Keratinocyte (primary cell): ENCODE measurements at regions not wholly inside any gene's neighbourhood (a gene's known extent, or its start where the extent isn't known, plus 50 kb on each side); places are given as distances from the start of the nearest gene placed in this dataset.

Experiments
- DNase-seq: peaks from one replicate; pipeline ENCODE4 v3.0.0-alpha.2; 2011; ENCODE audit warnings: low read depth, missing footprints, low spot score
- FAIRE-seq: peaks from 2 replicates; lab custom pipeline; 2011; peaks lifted over from hg19 to GRCh38; lab: Jason Lieb, UNC
- H2AFZ ChIP-seq: 2 replicates; pipeline ENCODE4 v1.6.0; 2012; ENCODE audit warnings: low read length, control low read depth, inconsistent platforms; ENCODE audit not compliant: control insufficient read depth
- H3K27ac ChIP-seq: 2 replicates; pipeline ENCODE4 v1.5.1; 2011; ENCODE audit warnings: low read length; ENCODE audit not compliant: control insufficient read depth, insufficient read depth
- H3K27me3 ChIP-seq: 3 replicates; pipeline ENCODE4 v1.6.0; 2011; ENCODE audit warnings: low read length; ENCODE audit not compliant: control insufficient read depth, insufficient read depth; ENCODE audit errors: extremely low read depth
- H3K36me3 ChIP-seq, 2 experiments: 2 replicates in 1 of 2; 3 replicates in 1 of 2; pipeline ENCODE4 v1.5.1; 2011; ENCODE audit warnings: low read length in 2 of 2, mild to moderate bottlenecking in 1 of 2; ENCODE audit not compliant: control insufficient read depth in 2 of 2, insufficient read depth in 2 of 2; ENCODE audit errors: extremely low read depth in 1 of 2
- H3K4me1 ChIP-seq: 3 replicates; pipeline ENCODE4 v1.5.1; 2011; ENCODE audit warnings: low read length; ENCODE audit not compliant: control insufficient read depth, insufficient read depth; ENCODE audit errors: extremely low read depth
- H3K4me2 ChIP-seq: 3 replicates; pipeline ENCODE4 v1.6.0; 2011; ENCODE audit warnings: low read depth, low read length; ENCODE audit not compliant: control insufficient read depth, insufficient read depth; ENCODE audit errors: extremely low read depth
- H3K4me3 ChIP-seq, 3 experiments: fragments of 200-600 bp in 1 of 3; sonication (generic) in 1 of 3; 2 replicates in 2 of 3; 3 replicates in 1 of 3; pipeline ENCODE4 v1.5.1; 2011 to 2016; ENCODE audit warnings: low read length in 3 of 3, mild to moderate bottlenecking in 3 of 3, control low read depth in 2 of 3, inconsistent platforms in 1 of 3, low read depth in 1 of 3, mixed read lengths in 1 of 3, mixed run types in 1 of 3, moderate library complexity in 1 of 3; ENCODE audit not compliant: control insufficient read depth in 2 of 3, insufficient read depth in 2 of 3; ENCODE audit errors: extremely low read depth in 1 of 3
- H3K79me2 ChIP-seq: 2 replicates; pipeline ENCODE4 v1.6.0; 2012; ENCODE audit warnings: low read length; ENCODE audit not compliant: control insufficient read depth, insufficient read depth
- H3K9ac ChIP-seq: 3 replicates; pipeline ENCODE4 v1.6.0; 2011; ENCODE audit warnings: low read length; ENCODE audit not compliant: control insufficient read depth, insufficient read depth; ENCODE audit errors: extremely low read depth
- H3K9me1 ChIP-seq: 3 replicates; pipeline ENCODE4 v1.6.0; 2011; ENCODE audit warnings: low read length; ENCODE audit not compliant: control insufficient read depth, insufficient read depth; ENCODE audit errors: extremely low read depth
- H3K9me3 ChIP-seq: 2 replicates; pipeline ENCODE4 v1.5.1; 2012; ENCODE audit warnings: low read depth, low read length; ENCODE audit not compliant: control insufficient read depth
- H4K20me1 ChIP-seq: 3 replicates; pipeline ENCODE4 v1.6.0; 2011; ENCODE audit warnings: low read length; ENCODE audit not compliant: control insufficient read depth, insufficient read depth; ENCODE audit errors: extremely low read depth
- EZH2 ChIP-seq: IDR thresholded peaks from one replicate; pipeline ENCODE4 v1.6.1; 2012; ENCODE audit warnings: inconsistent platforms, mild to moderate bottlenecking, low read length, moderate library complexity
- dilution Hi-C: fragments of 300-500 bp; cut with MboI; formaldehyde crosslinking; loops from one replicate; pipeline ENCODE4 v1.7.0; 2020; ENCODE audit warnings: low sequenced_read_pairs; ENCODE audit not compliant: extremely low pct_ligation_motif_present
- TF ChIP-seq, protein P1 (sequence below), 3 experiments: IDR thresholded peaks in 1 of 3; conservative IDR thresholded peaks in 1 of 3; optimal IDR thresholded peaks in 1 of 3; 2 replicates in 2 of 3; 3 replicates in 1 of 3; pipeline versions ENCODE3 to v1.5.1; 2011; ENCODE audit warnings: low read length in 3 of 3, mild to moderate bottlenecking in 3 of 3, moderate library complexity in 2 of 3, control low read depth in 1 of 3, inconsistent platforms in 1 of 3; ENCODE audit not compliant: insufficient read depth in 2 of 3; ENCODE audit errors: extremely low read depth in 1 of 3

DNA sequence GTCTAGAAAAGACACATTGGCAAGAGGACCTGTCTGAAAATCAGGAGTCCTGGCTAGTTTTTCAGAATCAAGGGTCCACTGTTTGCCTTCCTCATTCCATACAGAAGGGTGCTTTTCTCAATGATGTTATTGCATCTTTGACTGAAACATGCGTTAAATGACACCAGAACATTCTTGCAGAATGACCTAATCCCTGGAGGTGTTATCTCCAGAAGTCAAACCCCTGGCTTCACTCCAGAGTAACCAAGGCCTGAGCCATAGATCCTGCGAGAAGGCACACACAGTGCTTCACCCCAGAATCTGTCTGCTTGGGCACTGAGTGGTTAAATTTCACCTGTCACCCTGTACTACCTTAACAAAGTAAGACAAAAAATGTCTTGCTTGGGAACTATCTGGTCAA lies 1055.2 kb upstream of the FANCL start:
- TF ChIP-seq EZH2, result no peak
- TF ChIP-seq, protein P1, sequence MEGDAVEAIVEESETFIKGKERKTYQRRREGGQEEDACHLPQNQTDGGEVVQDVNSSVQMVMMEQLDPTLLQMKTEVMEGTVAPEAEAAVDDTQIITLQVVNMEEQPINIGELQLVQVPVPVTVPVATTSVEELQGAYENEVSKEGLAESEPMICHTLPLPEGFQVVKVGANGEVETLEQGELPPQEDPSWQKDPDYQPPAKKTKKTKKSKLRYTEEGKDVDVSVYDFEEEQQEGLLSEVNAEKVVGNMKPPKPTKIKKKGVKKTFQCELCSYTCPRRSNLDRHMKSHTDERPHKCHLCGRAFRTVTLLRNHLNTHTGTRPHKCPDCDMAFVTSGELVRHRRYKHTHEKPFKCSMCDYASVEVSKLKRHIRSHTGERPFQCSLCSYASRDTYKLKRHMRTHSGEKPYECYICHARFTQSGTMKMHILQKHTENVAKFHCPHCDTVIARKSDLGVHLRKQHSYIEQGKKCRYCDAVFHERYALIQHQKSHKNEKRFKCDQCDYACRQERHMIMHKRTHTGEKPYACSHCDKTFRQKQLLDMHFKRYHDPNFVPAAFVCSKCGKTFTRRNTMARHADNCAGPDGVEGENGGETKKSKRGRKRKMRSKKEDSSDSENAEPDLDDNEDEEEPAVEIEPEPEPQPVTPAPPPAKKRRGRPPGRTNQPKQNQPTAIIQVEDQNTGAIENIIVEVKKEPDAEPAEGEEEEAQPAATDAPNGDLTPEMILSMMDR (optimal IDR thresholded peaks at IDR 0.05 in 1 of 3, IDR thresholded peaks at IDR 0.05 in 1 of 3, conservative IDR thresholded peaks at IDR 0.05 in 1 of 3; ENCODE audit: extremely low read depth in 1 of 3, insufficient read depth in 2 of 3, low read length in 3 of 3), result no peak
- dilution Hi-C loops, result no loop called here
- no peak overlapping the region for H3K27ac ChIP-seq

DNA sequence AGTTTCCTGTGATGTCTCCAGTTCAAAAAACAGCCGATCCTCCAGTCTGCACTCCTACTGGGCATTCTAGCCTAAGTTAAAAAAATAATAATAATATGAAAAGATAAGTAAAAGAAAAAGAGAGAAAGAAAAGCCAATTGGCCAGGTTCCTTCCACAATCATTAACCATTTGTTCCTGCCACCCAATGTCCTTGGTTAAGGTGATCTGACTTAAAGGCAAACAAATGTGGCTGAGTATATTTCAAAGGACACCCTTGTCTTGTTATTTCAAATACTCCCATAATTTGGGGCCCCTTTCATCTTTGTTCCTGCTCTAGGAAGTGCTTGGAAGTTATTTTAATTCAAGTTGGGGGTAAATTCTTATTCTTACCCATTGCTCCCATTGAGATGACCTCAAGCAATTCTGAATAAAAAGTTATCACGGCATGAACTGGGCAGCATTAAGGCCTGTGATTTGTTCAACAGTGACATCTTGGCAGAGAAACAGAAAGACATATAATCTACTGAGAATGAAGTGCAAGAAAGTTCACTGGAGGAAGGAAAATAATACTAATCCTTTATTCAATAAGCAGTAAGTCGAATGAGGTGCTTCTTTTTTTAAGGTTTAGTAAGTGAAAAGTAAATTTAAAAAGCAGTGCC lies 1054.5 kb upstream of the FANCL start:
- H3K27ac ChIP-seq, result no peak overlapping the region
- H3K4me2 ChIP-seq, result no peak overlapping the region
- no peaks in the 10 kb centered on the region for H3K9me1 ChIP-seq
- H3K79me2 ChIP-seq, result no peaks in the 10 kb centered on the region
- H3K27me3 ChIP-seq, result no peaks in the 10 kb centered on the region
- no peak overlapping the region for H3K9ac ChIP-seq
- H3K4me3 ChIP-seq, result no peak overlapping the region
- H4K20me1 ChIP-seq, result no peaks in the 10 kb centered on the region
- dilution Hi-C loops, result no loop called here
- no peaks in the 10 kb centered on the region for H3K4me1 ChIP-seq
- no peak overlapping the region for H2AFZ ChIP-seq
- no peak for DNase-seq
- TF ChIP-seq, protein P1 (optimal IDR thresholded peaks at IDR 0.05 in 1 of 3, IDR thresholded peaks at IDR 0.05 in 1 of 3, conservative IDR thresholded peaks at IDR 0.05 in 1 of 3; ENCODE audit: extremely low read depth in 1 of 3, insufficient read depth in 2 of 3, low read length in 3 of 3), result no peak
- TF ChIP-seq EZH2, result no peak
- H3K9me3 ChIP-seq, result no peaks in the 10 kb centered on the region
- FAIRE-seq, result no peak
- H3K36me3 ChIP-seq, result no peaks in the 10 kb centered on the region

More for the DNA sequence above, 1055.2 kb upstream of the FANCL start:
- Histone ChIP-seq H3K27me3 (no peaks in the 10 kb centered on the region), H3K4me1 (no peaks in the 10 kb centered on the region), H3K9me1 (no peaks in the 10 kb centered on the region), H2AFZ (no peak overlapping the region), H4K20me1 (no peaks in the 10 kb centered on the region), H3K4me3 (no peak overlapping the region), H3K79me2 (no peaks in the 10 kb centered on the region), H3K4me2 (no peak overlapping the region), H3K9me3 (no peaks in the 10 kb centered on the region), H3K36me3 (no peaks in the 10 kb centered on the region), H3K9ac (no peak overlapping the region)
- no peak for DNase-seq
- no peak for FAIRE-seq
